ENCODE measurements at regions not wholly inside any gene's neighbourhood (a gene's known extent, or its start where the extent isn't known, plus 50 kb on each side); places are given as distances from the start of the nearest gene placed in this dataset.

DNA sequence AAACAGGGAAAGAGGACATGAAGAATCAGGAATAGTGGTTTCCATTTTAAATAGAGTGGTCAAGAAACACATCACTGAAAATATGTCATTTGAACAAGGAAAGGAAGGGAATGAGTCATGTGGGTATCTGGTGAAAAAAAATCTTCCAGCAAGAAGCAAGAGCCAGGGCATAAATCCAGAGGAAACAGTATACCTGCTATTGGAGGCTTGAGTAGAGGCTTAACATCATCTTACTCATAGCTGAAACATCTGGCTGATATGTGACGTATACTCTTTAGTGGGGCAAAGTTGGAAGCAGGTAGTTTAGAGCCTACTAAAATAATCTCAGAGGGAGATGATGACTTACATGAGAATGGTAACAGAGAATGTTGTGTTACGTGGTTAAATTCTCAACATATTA lies 517.2 kb downstream of the CAAP1 start:
- no peak overlapping the region for H3K4me3 ChIP-seq (replicated peaks; ENCODE audit: insufficient read depth, low read length)
- TF ChIP-seq POLR2AphosphoS5 (IDR thresholded peaks at IDR 0.05; ENCODE audit: low read depth): no peak
- TF ChIP-seq, protein P1, sequence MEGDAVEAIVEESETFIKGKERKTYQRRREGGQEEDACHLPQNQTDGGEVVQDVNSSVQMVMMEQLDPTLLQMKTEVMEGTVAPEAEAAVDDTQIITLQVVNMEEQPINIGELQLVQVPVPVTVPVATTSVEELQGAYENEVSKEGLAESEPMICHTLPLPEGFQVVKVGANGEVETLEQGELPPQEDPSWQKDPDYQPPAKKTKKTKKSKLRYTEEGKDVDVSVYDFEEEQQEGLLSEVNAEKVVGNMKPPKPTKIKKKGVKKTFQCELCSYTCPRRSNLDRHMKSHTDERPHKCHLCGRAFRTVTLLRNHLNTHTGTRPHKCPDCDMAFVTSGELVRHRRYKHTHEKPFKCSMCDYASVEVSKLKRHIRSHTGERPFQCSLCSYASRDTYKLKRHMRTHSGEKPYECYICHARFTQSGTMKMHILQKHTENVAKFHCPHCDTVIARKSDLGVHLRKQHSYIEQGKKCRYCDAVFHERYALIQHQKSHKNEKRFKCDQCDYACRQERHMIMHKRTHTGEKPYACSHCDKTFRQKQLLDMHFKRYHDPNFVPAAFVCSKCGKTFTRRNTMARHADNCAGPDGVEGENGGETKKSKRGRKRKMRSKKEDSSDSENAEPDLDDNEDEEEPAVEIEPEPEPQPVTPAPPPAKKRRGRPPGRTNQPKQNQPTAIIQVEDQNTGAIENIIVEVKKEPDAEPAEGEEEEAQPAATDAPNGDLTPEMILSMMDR (IDR thresholded peaks at IDR 0.05; ENCODE audit: insufficient read depth, low read length): no peak
- no peak for TF ChIP-seq SPI1 (IDR thresholded peaks at IDR 0.05; ENCODE audit: borderline replicate concordance, low read depth)
- TF ChIP-seq GABPA (IDR thresholded peaks at IDR 0.05; ENCODE audit: low read depth): no peak
- TF ChIP-seq, protein P2, sequence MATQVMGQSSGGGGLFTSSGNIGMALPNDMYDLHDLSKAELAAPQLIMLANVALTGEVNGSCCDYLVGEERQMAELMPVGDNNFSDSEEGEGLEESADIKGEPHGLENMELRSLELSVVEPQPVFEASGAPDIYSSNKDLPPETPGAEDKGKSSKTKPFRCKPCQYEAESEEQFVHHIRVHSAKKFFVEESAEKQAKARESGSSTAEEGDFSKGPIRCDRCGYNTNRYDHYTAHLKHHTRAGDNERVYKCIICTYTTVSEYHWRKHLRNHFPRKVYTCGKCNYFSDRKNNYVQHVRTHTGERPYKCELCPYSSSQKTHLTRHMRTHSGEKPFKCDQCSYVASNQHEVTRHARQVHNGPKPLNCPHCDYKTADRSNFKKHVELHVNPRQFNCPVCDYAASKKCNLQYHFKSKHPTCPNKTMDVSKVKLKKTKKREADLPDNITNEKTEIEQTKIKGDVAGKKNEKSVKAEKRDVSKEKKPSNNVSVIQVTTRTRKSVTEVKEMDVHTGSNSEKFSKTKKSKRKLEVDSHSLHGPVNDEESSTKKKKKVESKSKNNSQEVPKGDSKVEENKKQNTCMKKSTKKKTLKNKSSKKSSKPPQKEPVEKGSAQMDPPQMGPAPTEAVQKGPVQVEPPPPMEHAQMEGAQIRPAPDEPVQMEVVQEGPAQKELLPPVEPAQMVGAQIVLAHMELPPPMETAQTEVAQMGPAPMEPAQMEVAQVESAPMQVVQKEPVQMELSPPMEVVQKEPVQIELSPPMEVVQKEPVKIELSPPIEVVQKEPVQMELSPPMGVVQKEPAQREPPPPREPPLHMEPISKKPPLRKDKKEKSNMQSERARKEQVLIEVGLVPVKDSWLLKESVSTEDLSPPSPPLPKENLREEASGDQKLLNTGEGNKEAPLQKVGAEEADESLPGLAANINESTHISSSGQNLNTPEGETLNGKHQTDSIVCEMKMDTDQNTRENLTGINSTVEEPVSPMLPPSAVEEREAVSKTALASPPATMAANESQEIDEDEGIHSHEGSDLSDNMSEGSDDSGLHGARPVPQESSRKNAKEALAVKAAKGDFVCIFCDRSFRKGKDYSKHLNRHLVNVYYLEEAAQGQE (IDR thresholded peaks at IDR 0.05; ENCODE audit: insufficient replicate concordance, low read depth): no peak
- DNase-seq (ENCODE audit: low read depth in 1 of 2, low spot score in 1 of 2): no peak
- H3K27me3 ChIP-seq (ENCODE audit: insufficient read depth, poor library complexity, severe bottlenecking): no peaks in the 10 kb centered on the region
- H3K27ac ChIP-seq (replicated peaks): no peak overlapping the region

DNA sequence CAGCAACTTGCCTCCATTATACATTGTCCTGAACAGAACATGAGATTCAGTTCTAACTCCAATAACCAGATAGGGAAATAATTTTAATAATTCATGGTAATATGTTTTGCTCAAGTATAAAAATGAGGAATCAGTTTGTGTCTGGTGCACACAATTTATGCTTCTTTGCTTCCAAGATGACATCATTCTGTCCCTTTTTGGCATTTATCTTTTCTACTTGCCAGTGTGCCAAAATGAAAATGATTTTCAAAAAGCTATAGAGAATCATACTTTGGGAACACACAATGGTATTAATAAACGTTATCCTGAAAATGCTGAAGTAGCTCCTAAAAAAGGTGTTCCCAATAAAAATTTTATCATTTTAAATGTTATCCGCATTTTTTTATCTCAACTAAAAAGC lies 519.0 kb downstream of the CAAP1 start:
- no peak overlapping the region for H3K27ac ChIP-seq (replicated peaks)
- no peak for DNase-seq (ENCODE audit: low read depth in 1 of 2, low spot score in 1 of 2)
- no peaks in the 10 kb centered on the region for H3K27me3 ChIP-seq (ENCODE audit: insufficient read depth, poor library complexity, severe bottlenecking)
- H3K4me3 ChIP-seq (replicated peaks; ENCODE audit: insufficient read depth, low read length): no peak overlapping the region
- TF ChIP-seq, protein P1 (IDR thresholded peaks at IDR 0.05; ENCODE audit: insufficient read depth, low read length): no peak
- TF ChIP-seq GABPA (IDR thresholded peaks at IDR 0.05; ENCODE audit: low read depth) (no peak), SPI1 (IDR thresholded peaks at IDR 0.05; ENCODE audit: borderline replicate concordance, low read depth) (no peak), POLR2AphosphoS5 (IDR thresholded peaks at IDR 0.05; ENCODE audit: low read depth) (no peak)
- TF ChIP-seq, protein P2 (IDR thresholded peaks at IDR 0.05; ENCODE audit: insufficient replicate concordance, low read depth): no peak

DNA sequence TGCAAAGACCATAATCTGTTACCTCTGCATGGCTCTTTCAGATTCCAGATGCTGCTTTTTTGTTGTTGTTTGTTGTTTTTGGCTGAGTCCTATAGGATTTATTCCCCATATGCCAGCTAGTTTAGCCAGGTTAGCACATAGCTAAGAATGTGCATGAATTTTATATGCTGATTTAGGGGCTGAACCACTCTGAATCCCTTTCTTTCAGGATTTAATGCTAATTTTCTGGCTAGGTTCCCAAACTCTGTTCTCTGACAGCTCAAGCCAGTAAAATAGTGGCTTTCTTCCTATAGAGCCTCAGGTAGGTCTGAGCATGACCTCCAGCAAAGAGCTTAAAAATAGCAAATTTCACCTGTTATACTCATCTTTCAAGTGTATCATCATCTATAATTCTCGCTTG lies 521.4 kb downstream of the CAAP1 start:
- no peak overlapping the region for H3K4me3 ChIP-seq (replicated peaks; ENCODE audit: insufficient read depth, low read length)
- no peak overlapping the region for H3K27ac ChIP-seq (replicated peaks)
- H3K27me3 ChIP-seq (ENCODE audit: insufficient read depth, poor library complexity, severe bottlenecking): no peaks in the 10 kb centered on the region
- DNase-seq (ENCODE audit: low read depth in 1 of 2, low spot score in 1 of 2): no peak
- TF ChIP-seq, protein P1 (IDR thresholded peaks at IDR 0.05; ENCODE audit: insufficient read depth, low read length): no peak
- TF ChIP-seq POLR2AphosphoS5 (IDR thresholded peaks at IDR 0.05; ENCODE audit: low read depth) (no peak), GABPA (IDR thresholded peaks at IDR 0.05; ENCODE audit: low read depth) (no peak), SPI1 (IDR thresholded peaks at IDR 0.05; ENCODE audit: borderline replicate concordance, low read depth) (no peak)
- TF ChIP-seq, protein P2 (IDR thresholded peaks at IDR 0.05; ENCODE audit: insufficient replicate concordance, low read depth): no peak
